K562 (cell line): ENCODE measurements at regions not wholly inside any gene's neighbourhood (a gene's known extent, or its start where the extent isn't known, plus 50 kb on each side); places are given as distances from the start of the nearest gene placed in this dataset.

Experiments used
- CBFA2T3 ChIP-seq: fragments of 450-650 bp; IDR thresholded peaks from 2 replicates; pipeline ENCODE4 v1.6.1; 2017
- CHAMP1 ChIP-seq: fragments of 450-650 bp; IDR thresholded peaks from 2 replicates; pipeline ENCODE4 v1.6.1; 2016; ENCODE audit warnings: mild to moderate bottlenecking
- HMGXB4 ChIP-seq: sonication (generic); formaldehyde crosslinking; IDR thresholded peaks from 2 replicates; pipeline ENCODE4 v1.8.1; 2023; ENCODE audit warnings: mild to moderate bottlenecking, missing genetic modification reagents
- KDM1A ChIP-seq, 2 experiments: fragments of 450-650 bp; IDR thresholded peaks; 2 replicates each; pipeline ENCODE4 v1.6.1; 2016; ENCODE audit warnings: mild to moderate bottlenecking in 2 of 2
- MAFG ChIP-seq: fragments of 450-650 bp; conservative IDR thresholded peaks from 2 replicates; pipeline ENCODE4 v1.6.1; 2016; ENCODE audit warnings: missing genetic modification characterization, missing compliant biosample characterization
- MCM7 ChIP-seq, 2 experiments: fragments of 450-650 bp; IDR thresholded peaks; 2 replicates each; pipeline ENCODE4 v1.6.1; 2016 to 2018
- MLLT1 ChIP-seq, 2 experiments: fragments of 450-650 bp; IDR thresholded peaks; 2 replicates each; pipeline ENCODE4 v1.6.1; 2016
- NCOA1 ChIP-seq: fragments of 450-650 bp; IDR thresholded peaks from 2 replicates; pipeline ENCODE4 v1.6.1; 2016; ENCODE audit warnings: low read depth
- NEUROD1 ChIP-seq: fragments of 150-350 bp; IDR thresholded peaks from 2 replicates; pipeline ENCODE4 v1.6.1; 2014; ENCODE audit warnings: borderline replicate concordance, low read length, low read depth; ENCODE audit not compliant: partially characterized antibody
- NFRKB ChIP-seq: fragments of 450-650 bp; IDR thresholded peaks from 2 replicates; pipeline ENCODE4 v1.6.1; 2016; ENCODE audit warnings: low read depth
- PYGO2 ChIP-seq: fragments of 450-650 bp; IDR thresholded peaks from 2 replicates; pipeline ENCODE4 v1.6.1; 2016; ENCODE audit warnings: mild to moderate bottlenecking, missing genetic modification characterization, moderate library complexity, missing compliant biosample characterization
- RBM25 ChIP-seq: fragments of 200-400 bp; formaldehyde crosslinking; IDR thresholded peaks from 2 replicates; pipeline ENCODE4 v1.6.1; 2018; ENCODE audit warnings: low read length, low read depth, moderate library complexity; ENCODE audit not compliant: severe bottlenecking
- TRIM24 ChIP-seq, 2 experiments: fragments of 450-650 bp; IDR thresholded peaks; 2 replicates each; pipeline ENCODE4 v1.6.1; 2016
- ZBTB12 ChIP-seq: fragments of 250-450 bp; sonication (Bioruptor Pico); IDR thresholded peaks from 2 replicates; pipeline ENCODE4 v1.4.0; 2020
- ZBTB17 ChIP-seq: fragments of 450-650 bp; formaldehyde crosslinking; IDR thresholded peaks from 2 replicates; pipeline ENCODE4 v1.4.0; 2020; ENCODE audit warnings: mild to moderate bottlenecking
- ZBTB34 ChIP-seq: fragments of 250-450 bp; sonication (Bioruptor Pico); IDR thresholded peaks from 2 replicates; pipeline ENCODE4 v1.8.0; 2021; ENCODE audit warnings: mild to moderate bottlenecking, moderate library complexity
- ZNF212 ChIP-seq: fragments of 450-650 bp; formaldehyde crosslinking; IDR thresholded peaks from 2 replicates; pipeline ENCODE4 v1.4.0; 2020; ENCODE audit warnings: mild to moderate bottlenecking
- ZNF280B ChIP-seq: fragments of 250-450 bp; sonication (Bioruptor Pico); IDR thresholded peaks from 2 replicates; pipeline ENCODE4 v1.5.1; 2021; ENCODE audit warnings: mild to moderate bottlenecking
- ZNF347 ChIP-seq: fragments of 450-650 bp; formaldehyde crosslinking; IDR thresholded peaks from 2 replicates; pipeline ENCODE4 v1.4.0; 2020; ENCODE audit warnings: low read depth, mild to moderate bottlenecking, moderate library complexity
- ZNF766 ChIP-seq: fragments of 200-800 bp; sonication (Bioruptor generic); conservative IDR thresholded peaks from 2 replicates; pipeline ENCODE4 v1.6.1; 2016; ENCODE audit warnings: missing genetic modification characterization, missing compliant biosample characterization

- TF ChIP-seq ZBTB34 (no peak), CHAMP1 (no peak), MCM7 (IDR thresholded peaks at IDR 0.05) (no peak), RBM25 (peak; percentile 41), NEUROD1 (no peak), ZNF347 (CRISPR knock-in tag) (no peak), ZNF766 (CRISPR knock-in tag) (peak; percentile 83), HMGXB4 (CRISPR knock-in tag) (no peak), MAFG (tag) (no peak), NFRKB (no peak), KDM1A (IDR thresholded peaks at IDR 0.05) (0 out of 4 replicates have a peak, but pooled peaks of 1 of the 2 experiments have one; percentile 19), MLLT1 (IDR thresholded peaks at IDR 0.05) (no peak), ZNF212 (CRISPR knock-in tag) (no peak), ZBTB17 (CRISPR knock-in tag) (no peak), ZNF280B (no peak), TRIM24 (IDR thresholded peaks at IDR 0.05) (peak; percentile 83), CBFA2T3 (no peak), PYGO2 (no peak), ZBTB12 (CRISPR knock-in tag) (no peak), NCOA1 (no peak)
These were observed 123.3 kb upstream of the MED13L start (continued) for GRCh38 chr12:116400636-116401372.
